ENCODE measurements at regions not wholly inside any gene's neighbourhood (a gene's known extent, or its start where the extent isn't known, plus 50 kb on each side); places are given as distances from the start of the nearest gene placed in this dataset.

DNA sequence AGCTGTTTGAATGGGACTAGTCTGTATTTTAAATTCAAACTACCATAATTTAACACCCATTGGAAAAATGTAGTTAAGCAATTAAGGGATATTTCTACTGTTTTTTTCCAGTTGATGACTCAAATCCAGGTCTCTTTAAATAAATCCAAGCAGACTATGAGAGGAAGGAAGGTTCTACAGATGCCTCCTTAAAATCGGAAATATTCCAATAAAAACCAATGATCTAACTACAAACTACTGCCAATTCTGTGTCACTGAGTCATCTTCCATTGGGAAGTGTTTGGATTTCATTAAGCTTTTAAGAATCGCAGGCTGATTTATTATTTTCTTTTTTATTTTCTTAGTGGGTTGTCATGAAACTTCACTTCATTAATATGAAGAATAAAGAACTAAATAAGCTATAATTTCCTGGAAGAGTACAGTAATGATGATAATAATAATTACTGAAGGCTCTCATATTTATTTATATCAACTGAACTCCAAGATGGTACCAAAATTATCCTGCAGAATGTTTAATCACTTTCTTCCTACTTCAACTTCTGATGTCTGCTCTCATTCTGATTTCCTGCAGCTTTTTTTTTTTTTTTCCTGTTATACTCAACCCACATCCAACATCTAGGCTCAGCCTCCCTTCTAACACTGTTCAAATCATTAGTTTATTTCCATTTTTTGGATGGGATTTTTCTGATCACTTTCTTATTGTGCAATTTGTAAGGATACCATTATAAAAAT lies 166.3 kb upstream of the FN1 start:
- Histone ChIP-seq H3K27me3 (no peaks in the 10 kb centered on the region), H3K9me3 (no peaks in the 10 kb centered on the region), H3K4me1 (ENCODE audit: insufficient read depth) (no peaks in the 10 kb centered on the region), H3K4me3 (no peak overlapping the region), H3K27ac (no peak overlapping the region), H3K36me3 (no peaks in the 10 kb centered on the region)
- TF ChIP-seq EP300 (IDR thresholded peaks at IDR 0.05) (no peak), POLR2A (IDR thresholded peaks at IDR 0.05) (no peak)
- TF ChIP-seq, protein P1, sequence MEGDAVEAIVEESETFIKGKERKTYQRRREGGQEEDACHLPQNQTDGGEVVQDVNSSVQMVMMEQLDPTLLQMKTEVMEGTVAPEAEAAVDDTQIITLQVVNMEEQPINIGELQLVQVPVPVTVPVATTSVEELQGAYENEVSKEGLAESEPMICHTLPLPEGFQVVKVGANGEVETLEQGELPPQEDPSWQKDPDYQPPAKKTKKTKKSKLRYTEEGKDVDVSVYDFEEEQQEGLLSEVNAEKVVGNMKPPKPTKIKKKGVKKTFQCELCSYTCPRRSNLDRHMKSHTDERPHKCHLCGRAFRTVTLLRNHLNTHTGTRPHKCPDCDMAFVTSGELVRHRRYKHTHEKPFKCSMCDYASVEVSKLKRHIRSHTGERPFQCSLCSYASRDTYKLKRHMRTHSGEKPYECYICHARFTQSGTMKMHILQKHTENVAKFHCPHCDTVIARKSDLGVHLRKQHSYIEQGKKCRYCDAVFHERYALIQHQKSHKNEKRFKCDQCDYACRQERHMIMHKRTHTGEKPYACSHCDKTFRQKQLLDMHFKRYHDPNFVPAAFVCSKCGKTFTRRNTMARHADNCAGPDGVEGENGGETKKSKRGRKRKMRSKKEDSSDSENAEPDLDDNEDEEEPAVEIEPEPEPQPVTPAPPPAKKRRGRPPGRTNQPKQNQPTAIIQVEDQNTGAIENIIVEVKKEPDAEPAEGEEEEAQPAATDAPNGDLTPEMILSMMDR (IDR thresholded peaks at IDR 0.05) = no peak
- no peak for DNase-seq
- intact Hi-C loops (cut with DNase I) = no loop called here
- 52 to 74% (median 74%) methylated on average over 2 of the region's 2 CpGs for WGBS, 3 donors

DNA sequence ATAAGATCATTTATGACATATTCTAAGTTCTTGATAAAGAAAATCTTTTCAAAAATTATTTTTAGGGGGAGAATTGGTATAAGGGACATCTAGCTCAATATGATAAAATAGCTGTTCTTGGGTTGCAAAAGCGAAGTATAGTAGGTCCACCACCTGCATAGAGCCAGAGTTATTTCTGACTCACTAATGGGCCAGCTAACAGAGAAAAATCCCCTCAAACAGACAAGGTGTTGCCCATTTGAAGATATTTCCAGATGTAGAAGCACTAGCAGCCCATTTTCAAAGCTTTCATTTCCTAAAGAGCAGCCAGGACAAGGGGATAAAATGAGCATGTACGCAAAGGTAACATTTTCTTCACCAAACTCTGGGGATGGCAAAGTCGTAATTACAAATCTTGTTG lies 165.7 kb upstream of the FN1 start:
- WGBS, 3 donors = 93 to 97% (median 94%) methylated on average over 3 of the region's 3 CpGs

DNA sequence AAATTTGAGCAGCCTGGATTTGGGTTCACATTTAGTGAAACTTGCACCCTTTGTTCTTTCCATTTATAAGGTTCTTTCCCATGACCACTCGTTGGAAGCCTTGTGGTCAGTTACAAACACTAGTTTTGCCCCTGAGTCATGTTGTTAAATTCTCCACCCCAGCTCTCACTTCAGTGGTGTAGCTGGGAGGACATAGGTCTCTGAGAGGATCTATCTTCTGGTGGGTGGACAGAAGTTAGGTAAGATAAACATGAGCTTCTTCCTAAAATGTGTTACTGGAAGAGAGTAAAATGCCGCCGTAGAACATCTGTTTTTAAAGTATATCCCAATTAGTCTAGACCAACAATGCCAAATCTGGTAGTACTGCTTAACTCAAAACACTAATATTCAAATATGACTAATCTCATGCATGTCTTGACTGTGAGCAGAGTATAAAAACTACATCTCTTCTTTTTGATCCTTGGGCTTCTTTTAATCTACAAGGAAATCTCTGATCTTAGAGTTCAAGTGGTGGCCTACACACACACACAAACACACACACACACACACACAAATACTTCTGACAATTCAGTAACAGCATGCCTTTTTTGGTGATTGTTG lies 162.6 kb upstream of the FN1 start:
- H3K4me1 ChIP-seq (ENCODE audit: insufficient read depth) = no peaks in the 10 kb centered on the region
- no peak overlapping the region for H3K4me3 ChIP-seq
- no peaks in the 10 kb centered on the region for H3K27me3 ChIP-seq
- DNase-seq = no peak
- no peaks in the 10 kb centered on the region for H3K9me3 ChIP-seq
- no peaks in the 10 kb centered on the region for H3K36me3 ChIP-seq
- TF ChIP-seq POLR2A (IDR thresholded peaks at IDR 0.05) (no peak), EP300 (IDR thresholded peaks at IDR 0.05) (no peak)
- TF ChIP-seq, protein P1 (IDR thresholded peaks at IDR 0.05) = no peak
- WGBS, 3 donors = 51 to 67% (median 61%) methylated on average over 3 of the region's 3 CpGs
- intact Hi-C loops (cut with DNase I) = no loop called here
- H3K27ac ChIP-seq = no peak overlapping the region

More for the DNA sequence above, 165.7 kb upstream of the FN1 start:
- intact Hi-C loops (cut with DNase I) = no loop called here
- TF ChIP-seq EP300 (IDR thresholded peaks at IDR 0.05) (no peak), POLR2A (IDR thresholded peaks at IDR 0.05) (no peak)
- TF ChIP-seq, protein P1 (IDR thresholded peaks at IDR 0.05) = no peak
- Histone ChIP-seq H3K4me3 (no peak overlapping the region), H3K36me3 (no peaks in the 10 kb centered on the region), H3K4me1 (ENCODE audit: insufficient read depth) (no peaks in the 10 kb centered on the region), H3K9me3 (no peaks in the 10 kb centered on the region), H3K27ac (no peak overlapping the region), H3K27me3 (no peaks in the 10 kb centered on the region)
- no peak for DNase-seq

DNA sequence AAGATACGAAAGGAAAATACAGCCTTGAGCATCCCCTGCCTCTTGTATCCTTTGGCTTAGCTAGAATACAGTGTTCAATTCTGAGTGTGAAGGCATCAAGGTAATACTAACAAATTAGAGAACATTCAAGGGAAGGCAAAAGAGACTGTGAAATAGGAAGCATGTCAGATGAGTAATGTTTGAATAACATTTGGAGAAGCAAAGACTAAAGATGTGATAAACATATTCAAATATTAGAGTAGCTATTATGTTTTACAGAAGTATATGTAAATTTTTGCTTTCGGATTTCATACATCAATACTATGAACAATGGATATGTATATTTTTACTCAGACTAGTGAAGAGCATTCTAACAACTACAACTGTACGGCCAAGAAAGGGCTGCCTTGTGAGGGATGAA lies 161.7 kb upstream of the FN1 start:
- H3K4me1 ChIP-seq (ENCODE audit: insufficient read depth) = no peaks in the 10 kb centered on the region
- H3K9me3 ChIP-seq = no peaks in the 10 kb centered on the region
- TF ChIP-seq POLR2A (IDR thresholded peaks at IDR 0.05) (no peak), EP300 (IDR thresholded peaks at IDR 0.05) (no peak)
- TF ChIP-seq, protein P1 (IDR thresholded peaks at IDR 0.05) = no peak
- no peaks in the 10 kb centered on the region for H3K36me3 ChIP-seq
- H3K27me3 ChIP-seq = no peaks in the 10 kb centered on the region
- WGBS, 3 donors = 97 to 98% (median 97%) methylated on average over 3 of the region's 3 CpGs
- H3K27ac ChIP-seq = no peak overlapping the region
- no peak for DNase-seq
- intact Hi-C loops (cut with DNase I) = no loop called here
- H3K4me3 ChIP-seq = no peak overlapping the region

All from ovary (tissue), 7 donors.